GM19372 (cell line): ENCODE measurements at regions not wholly inside any gene's neighbourhood (a gene's known extent, or its start where the extent isn't known, plus 50 kb on each side); places are given as distances from the start of the nearest gene placed in this dataset.
"Not testable (repeated sequence)": the region's sequence is repeated elsewhere in the genome, so short reads cannot be mapped to it uniquely, and the experiment has no call there.

Experiments used
- ATAC-seq: cut with Tn5 transposase; IDR thresholded peaks from one replicate; pipeline ENCODE4 v1.9.1; 2021; ENCODE audit warnings: mild to moderate bottlenecking, low read depth, moderate library complexity; ENCODE audit not compliant: unreplicated experiment

DNA sequence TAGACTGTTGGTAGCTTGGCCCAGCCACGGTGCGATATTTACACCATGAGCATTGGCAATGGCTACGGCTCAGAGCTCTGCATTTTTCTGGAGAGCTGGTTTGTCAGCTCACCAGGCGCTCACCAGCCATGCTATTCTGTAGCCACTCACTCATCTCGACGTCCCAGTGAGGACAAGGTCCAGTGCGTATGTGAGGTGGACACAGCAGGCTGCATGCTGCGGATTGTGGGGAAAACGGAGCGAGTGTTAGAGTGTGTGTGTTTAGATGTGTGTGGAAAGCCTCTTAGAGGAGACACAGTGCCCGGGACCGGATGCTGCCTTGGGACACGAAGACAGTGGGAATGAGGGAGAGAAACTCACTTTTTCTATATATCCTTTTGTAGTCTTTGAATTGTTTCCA lies 103.7 kb downstream of the PLXNA1 start:
- not testable (repeated sequence) for ATAC-seq

DNA sequence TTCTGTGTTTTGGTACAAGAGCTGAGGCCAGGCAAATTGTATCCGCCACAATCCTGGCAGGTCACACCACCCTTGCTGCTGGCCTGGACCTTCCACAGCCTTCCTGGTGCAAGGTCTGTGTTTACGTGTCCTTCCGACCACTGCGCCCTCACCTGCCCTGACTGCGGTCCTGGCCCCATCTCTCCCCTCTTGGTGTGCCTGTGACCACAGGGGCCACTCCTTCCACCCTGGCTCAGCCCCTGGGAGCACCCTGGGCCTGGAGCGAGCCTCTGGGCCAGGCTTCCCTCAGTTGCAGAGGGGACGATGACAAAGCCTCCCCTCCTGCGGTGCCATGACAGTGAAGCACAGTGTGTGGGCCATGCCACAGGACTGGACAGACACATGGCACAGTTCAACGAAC lies 104.5 kb downstream of the PLXNA1 start:
- no peak for ATAC-seq

DNA sequence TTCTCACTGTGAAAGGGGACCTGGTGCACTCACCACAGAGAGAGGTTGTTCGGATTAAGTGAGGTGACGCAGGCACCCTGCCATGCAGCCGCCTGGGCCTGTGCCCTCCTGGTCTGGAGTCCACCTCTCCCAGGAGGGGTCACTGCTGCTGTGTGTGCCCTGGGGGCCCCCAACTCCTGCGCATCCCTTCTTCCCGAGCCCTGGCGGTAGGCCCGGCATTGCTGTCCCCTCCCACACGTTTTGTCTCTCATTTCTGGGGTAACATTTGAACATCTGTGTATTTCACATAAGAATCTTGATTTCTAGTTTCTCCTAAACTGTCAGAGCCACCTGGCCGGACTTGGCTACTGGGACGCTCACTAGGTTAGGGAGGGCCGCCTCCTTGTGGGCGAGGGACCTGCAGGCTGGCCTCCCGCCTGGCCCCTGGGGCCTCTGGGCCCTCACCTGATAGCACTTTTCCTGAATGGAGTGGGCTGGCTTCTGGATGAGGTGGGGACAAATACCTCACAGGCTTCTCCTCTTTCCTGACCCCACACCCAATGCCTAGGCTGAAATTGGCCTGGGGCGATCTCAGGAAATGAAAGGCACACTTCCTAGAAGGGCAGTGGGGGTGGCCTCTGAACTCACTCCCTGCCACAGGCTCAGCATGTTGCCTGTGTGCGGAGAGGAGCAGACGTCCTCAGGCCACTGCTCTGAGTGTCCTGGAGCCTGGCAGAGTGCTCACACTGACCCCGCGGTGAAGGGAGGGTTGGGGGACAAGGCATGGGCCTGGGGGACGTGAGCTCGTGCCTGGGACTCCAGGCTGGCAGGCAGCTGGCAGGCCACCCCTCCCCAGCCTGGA lies 104.2 kb upstream of the PRR23E start:
- ATAC-seq = no peak

DNA sequence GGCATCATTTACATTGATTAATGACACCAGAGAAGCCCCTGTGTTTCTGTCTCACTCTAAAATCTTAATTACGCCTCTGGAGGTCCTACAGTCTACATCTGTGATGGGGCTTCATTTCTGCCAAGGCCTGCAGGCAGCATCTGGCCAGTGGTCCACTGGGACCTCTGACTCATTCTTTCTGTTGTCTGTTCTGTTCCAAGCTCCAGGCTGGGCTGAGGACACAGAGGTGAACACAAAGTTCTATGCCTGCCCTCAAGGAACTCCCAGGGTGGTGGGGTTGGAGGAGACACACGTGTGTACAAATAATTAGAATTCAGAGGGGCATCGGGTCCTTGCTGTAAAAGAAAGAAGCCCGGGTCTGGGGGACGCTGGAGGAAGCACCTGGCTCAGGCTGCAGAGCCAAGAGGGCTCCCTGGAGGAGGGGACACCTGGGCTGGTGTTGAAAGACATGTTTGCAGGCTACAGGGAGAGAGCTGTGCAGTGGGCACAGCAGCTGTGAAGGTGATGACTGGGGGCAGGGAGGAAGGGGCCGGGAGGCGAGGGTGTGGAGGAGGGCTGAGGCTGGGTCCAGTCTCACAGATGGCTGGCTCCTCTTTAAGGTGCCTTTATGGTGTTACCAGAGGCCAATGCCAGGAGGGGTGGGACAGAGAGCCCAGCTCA lies 103.3 kb upstream of the PRR23E start:
- no peak for ATAC-seq

GRCh38 chr3:127090218-127091160 lies 102.4 kb upstream of the PRR23E start:
- no peak for ATAC-seq

DNA sequence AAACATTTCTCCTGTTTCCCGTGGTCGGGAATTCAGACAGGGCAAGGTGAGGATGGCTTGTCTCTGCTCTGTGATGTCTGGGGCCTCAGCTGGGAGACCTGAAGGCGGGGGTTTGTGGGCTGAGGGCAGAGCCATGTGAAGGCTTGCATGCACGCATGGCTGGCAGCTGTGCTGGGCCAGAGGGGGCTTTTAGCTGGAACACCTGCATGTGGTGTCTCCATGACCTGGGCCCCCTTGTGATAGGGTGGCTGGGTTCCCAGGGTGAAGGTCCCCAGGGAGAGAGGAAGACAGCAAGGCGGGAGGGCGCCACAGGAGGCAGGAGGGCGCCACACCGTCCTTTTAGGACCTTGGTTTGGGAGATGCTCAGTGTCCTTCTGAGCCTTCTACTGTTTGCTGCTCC lies 101.6 kb upstream of the PRR23E start:
- ATAC-seq = no peak

- no peak for ATAC-seq
Observed at GRCh38 chr3:127092368-127092767, 100.6 kb upstream of the PRR23E start.

- ATAC-seq = no peak
Observed at GRCh38 chr3:127092776-127093175, 100.2 kb upstream of the PRR23E start.

DNA sequence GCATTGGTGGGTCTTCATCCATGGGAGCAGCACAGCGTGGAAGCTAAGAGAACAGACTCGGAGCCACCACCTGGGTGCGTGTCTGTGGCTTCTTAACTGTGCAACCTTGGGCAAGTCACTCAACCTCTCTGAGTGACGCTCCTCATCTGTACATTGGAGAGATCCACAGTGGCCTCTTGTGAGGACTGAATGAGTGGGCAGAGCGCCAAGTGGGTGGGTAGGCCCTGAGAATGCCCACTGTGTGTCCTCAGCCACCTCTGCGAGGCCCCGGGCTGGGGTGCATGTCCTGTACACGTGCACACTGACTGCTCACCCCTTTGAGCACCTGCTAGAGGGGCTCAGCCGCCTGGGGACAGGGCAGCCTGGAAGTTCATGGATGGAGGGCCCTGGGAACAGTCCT lies 99.6 kb upstream of the PRR23E start:
- ATAC-seq = no peak

DNA sequence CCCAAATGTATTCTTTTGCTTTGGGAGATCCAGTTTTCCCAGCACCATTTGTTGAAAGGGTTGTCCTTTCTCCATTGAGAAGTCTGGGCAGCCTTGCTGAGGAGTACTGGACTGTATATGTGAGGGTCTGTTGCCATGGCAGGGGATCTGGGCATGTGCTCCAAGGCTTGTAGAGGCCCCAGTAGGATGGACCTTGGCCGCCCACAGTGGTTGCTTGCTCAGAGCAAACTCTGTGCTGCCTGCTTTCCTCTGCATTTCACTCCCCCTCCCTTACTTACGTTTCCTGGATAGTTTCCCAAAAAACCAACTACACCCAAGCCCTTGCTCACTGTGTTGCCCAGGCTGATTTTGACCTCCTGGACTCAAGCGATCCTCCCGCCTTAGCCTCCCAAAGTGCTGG lies 97.2 kb upstream of the PRR23E start:
- ATAC-seq = no peak

DNA sequence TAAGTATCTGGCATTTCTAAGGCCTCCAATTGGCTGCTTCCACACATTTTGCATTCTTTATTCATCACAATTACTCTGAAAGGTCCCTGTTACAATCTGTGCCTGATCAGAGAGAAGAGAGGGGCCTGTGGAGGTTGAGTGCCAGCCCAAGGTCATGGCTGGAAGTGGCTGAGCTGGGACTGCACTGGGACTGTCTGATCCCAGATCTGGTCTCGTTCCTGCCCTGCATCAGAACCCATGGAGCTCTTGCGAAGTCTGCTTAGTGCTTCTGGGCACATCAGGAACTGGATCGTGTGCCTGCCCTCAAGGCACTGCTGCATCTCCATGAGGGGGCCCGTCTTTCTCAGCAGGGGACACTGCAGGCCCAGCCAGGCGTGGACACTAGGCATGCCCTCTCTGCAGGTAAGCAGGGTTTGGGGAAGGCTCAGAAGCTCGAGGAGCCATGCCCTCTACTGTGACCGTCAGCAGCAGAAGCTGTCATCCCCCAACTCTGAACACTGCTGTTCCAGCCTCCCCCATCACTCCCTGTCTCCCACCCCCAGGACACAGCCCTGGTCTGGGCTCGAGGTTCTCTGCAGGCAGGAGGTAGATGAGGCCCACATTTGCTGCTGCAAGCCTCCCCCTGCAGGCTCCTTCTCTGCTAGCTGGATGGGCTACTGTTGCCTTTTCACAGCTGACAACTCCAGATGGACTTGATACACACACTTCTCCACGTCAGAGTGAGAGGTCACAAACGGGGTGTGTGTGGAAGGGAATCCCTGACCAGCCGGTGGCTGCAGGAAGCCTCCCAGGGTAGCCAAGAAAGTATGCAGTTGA lies 96.5 kb upstream of the PRR23E start:
- ATAC-seq = no peak

GRCh38 chr3:127097072-127097405 lies 95.9 kb upstream of the PRR23E start:
- no peak for ATAC-seq

GRCh38 chr3:127097481-127097880 lies 95.5 kb upstream of the PRR23E start:
- ATAC-seq = no peak

- ATAC-seq = no peak
Observed at GRCh38 chr3:127099982-127100381, 92.9 kb upstream of the PRR23E start.

GRCh38 chr3:127100459-127101410 lies 92.2 kb upstream of the PRR23E start:
- no peak for ATAC-seq

DNA sequence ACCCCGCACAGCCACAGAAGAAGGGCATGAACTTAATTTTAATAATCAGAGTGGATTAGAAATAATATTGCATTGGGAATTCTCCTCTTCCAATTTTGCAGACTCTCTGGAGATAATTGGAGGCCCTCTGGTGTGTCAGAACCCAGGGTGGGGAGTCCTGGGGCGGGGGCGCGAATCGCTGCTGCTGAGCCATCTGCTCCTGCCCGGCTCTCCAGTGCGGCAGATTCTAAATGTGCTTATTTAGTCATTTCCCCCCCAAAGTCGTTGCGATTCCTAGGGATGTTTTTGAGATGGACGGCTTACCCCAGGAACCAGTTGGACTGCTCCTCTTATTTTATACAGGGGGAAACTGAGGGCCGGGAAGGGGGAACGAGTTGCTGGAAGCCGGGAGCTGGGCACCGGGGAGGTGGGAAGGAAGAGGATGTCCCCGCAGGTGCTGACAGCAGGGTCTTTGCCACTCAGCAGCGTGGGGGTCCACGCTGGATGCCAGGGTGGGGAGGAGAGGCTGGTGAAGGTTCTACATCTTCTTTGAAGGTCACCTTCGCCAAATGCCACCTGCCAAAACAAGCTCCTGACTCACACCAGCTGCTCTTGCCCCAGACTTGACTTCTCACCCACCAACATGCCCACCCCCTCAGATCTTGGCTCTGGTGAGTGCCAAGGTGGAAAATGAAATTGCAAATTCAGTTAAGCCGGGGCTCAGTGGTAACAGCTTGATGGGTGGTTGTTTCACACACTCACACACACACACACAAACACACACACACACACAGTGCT lies 91.3 kb upstream of the PRR23E start:
- no peak for ATAC-seq

GRCh38 chr3:127102188-127102520 lies 90.8 kb upstream of the PRR23E start:
- ATAC-seq = no peak

- no peak for ATAC-seq
Observed at GRCh38 chr3:127102587-127102986, 90.3 kb upstream of the PRR23E start.

GRCh38 chr3:127103080-127103479 lies 89.9 kb upstream of the PRR23E start:
- no peak for ATAC-seq
